ENCODE measurements at regions not wholly inside any gene's neighbourhood (a gene's known extent, or its start where the extent isn't known, plus 50 kb on each side); places are given as distances from the start of the nearest gene placed in this dataset.
A peak's percentile ranks its signal among the peaks of the same experiment; 100 is the strongest.

GRCh38 chr7:108637049-108637621, 67.5 kb downstream of the DNAJB9 start:
- Histone ChIP-seq H3K79me2 (ENCODE audit: insufficient read depth, low read length) (no peaks in the 10 kb centered on the region), H2AFZ (ENCODE audit: low read length) (no peak overlapping the region), H3K9ac (ENCODE audit: insufficient read depth, low read depth, low read length) (no peak overlapping the region), H3K4me1 (ENCODE audit: insufficient read depth, low read length) (no peaks in the 10 kb centered on the region), H4K20me1 (ENCODE audit: insufficient read depth, low read length) (no peaks in the 10 kb centered on the region), H3K9me3 (ENCODE audit: low read length) (no peaks in the 10 kb centered on the region), H3K4me2 (ENCODE audit: low read depth, low read length) (no peak overlapping the region), H3K27ac (ENCODE audit: extremely low read length, insufficient read depth, low read length) (no peak overlapping the region), H3K27me3 (ENCODE audit: control insufficient read depth in 1 of 2, insufficient read depth in 2 of 2, low read length in 2 of 2) (no peaks in the 10 kb centered on the region; a peak in 1 of 5 replicates), H3K36me3 (replicated peaks in 1 of 2; ENCODE audit: control insufficient read depth in 1 of 2, insufficient read depth in 2 of 2, low read length in 2 of 2) (no peaks in the 10 kb centered on the region), H3K4me3 (replicated peaks in 1 of 3; ENCODE audit: insufficient read depth in 1 of 3, low read depth in 2 of 3, low read length in 3 of 3) (no peak overlapping the region)
- BruUV-seq (replicated peaks) = no TSS peak
- DNase-seq (ENCODE audit: low spot score) = no peak
- intact Hi-C loops (cut with micrococcal nuclease; ENCODE audit: unreplicated experiment) (no loop called here), in situ Hi-C loops (cut with HindIII; ENCODE audit: extremely low pct_ligation_motif_present, low pct_unique_long_range_greater_than_20kb) (no loop called here)
- no CpG with 5 or more reads among the region's 3 CpGs for WGBS (ENCODE audit: low lambda C conversion rate)
- no peak for TF ChIP-seq RARG (CRISPR knock-in tag; IDR thresholded peaks at IDR 0.05; ENCODE audit: low read depth)
- TF ChIP-seq, protein P1, sequence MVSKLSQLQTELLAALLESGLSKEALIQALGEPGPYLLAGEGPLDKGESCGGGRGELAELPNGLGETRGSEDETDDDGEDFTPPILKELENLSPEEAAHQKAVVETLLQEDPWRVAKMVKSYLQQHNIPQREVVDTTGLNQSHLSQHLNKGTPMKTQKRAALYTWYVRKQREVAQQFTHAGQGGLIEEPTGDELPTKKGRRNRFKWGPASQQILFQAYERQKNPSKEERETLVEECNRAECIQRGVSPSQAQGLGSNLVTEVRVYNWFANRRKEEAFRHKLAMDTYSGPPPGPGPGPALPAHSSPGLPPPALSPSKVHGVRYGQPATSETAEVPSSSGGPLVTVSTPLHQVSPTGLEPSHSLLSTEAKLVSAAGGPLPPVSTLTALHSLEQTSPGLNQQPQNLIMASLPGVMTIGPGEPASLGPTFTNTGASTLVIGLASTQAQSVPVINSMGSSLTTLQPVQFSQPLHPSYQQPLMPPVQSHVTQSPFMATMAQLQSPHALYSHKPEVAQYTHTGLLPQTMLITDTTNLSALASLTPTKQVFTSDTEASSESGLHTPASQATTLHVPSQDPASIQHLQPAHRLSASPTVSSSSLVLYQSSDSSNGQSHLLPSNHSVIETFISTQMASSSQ (IDR thresholded peaks at IDR 0.05; ENCODE audit: low read depth) = 0 out of 2 replicates have a peak, but pooled peaks have one; percentile 29
- TF ChIP-seq, protein P1 (CRISPR knock-in tag; IDR thresholded peaks at IDR 0.05; ENCODE audit: borderline replicate concordance) = no peak
- CTCF ChIA-PET (ENCODE audit: low intra/inter-chr PET ratio, low total read pairs) = no interaction called here
- FAIRE-seq = no peak
- peak; percentile 87 for ATAC-seq
- POLR2A ChIA-PET = no interaction called here

GRCh38 chr7:108642126-108642525, 72.5 kb downstream of the DNAJB9 start:
- Histone ChIP-seq H3K27ac (ENCODE audit: extremely low read length, insufficient read depth, low read length) (no peak overlapping the region), H3K9ac (ENCODE audit: insufficient read depth, low read depth, low read length) (no peak overlapping the region), H2AFZ (ENCODE audit: low read length) (no peak overlapping the region), H3K36me3 (replicated peaks in 1 of 2; ENCODE audit: control insufficient read depth in 1 of 2, insufficient read depth in 2 of 2, low read length in 2 of 2) (no peaks in the 10 kb centered on the region), H3K79me2 (ENCODE audit: insufficient read depth, low read length) (no peaks in the 10 kb centered on the region), H3K4me2 (ENCODE audit: low read depth, low read length) (no peak overlapping the region), H3K4me3 (replicated peaks in 1 of 3; ENCODE audit: insufficient read depth in 1 of 3, low read depth in 2 of 3, low read length in 3 of 3) (no peak overlapping the region), H4K20me1 (ENCODE audit: insufficient read depth, low read length) (no peaks in the 10 kb centered on the region), H3K4me1 (ENCODE audit: insufficient read depth, low read length) (no peaks in the 10 kb centered on the region), H3K27me3 (ENCODE audit: control insufficient read depth in 1 of 2, insufficient read depth in 2 of 2, low read length in 2 of 2) (no peaks in the 10 kb centered on the region), H3K9me3 (ENCODE audit: low read length) (no peaks in the 10 kb centered on the region)
- 55% methylated on average over 1 of the region's 1 CpG for WGBS (ENCODE audit: low lambda C conversion rate)
- in situ Hi-C loops (cut with HindIII; ENCODE audit: extremely low pct_ligation_motif_present, low pct_unique_long_range_greater_than_20kb) = no loop called here
- intact Hi-C loops (cut with micrococcal nuclease; ENCODE audit: unreplicated experiment) = no loop called here
- BruUV-seq (replicated peaks) = no TSS peak
- no peak for TF ChIP-seq ZBTB7A (CRISPR knock-in tag; IDR thresholded peaks at IDR 0.05)
- TF ChIP-seq, protein P2, sequence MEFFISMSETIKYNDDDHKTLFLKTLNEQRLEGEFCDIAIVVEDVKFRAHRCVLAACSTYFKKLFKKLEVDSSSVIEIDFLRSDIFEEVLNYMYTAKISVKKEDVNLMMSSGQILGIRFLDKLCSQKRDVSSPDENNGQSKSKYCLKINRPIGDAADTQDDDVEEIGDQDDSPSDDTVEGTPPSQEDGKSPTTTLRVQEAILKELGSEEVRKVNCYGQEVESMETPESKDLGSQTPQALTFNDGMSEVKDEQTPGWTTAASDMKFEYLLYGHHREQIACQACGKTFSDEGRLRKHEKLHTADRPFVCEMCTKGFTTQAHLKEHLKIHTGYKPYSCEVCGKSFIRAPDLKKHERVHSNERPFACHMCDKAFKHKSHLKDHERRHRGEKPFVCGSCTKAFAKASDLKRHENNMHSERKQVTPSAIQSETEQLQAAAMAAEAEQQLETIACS (CRISPR knock-in tag; IDR thresholded peaks at IDR 0.05) = no peak
- no peak for TF ChIP-seq ZNF460 (CRISPR knock-in tag; IDR thresholded peaks at IDR 0.05; ENCODE audit: borderline replicate concordance)
- no peak for TF ChIP-seq ZNF224 (CRISPR knock-in tag; IDR thresholded peaks at IDR 0.05)
- FAIRE-seq = no peak
- ATAC-seq = no peak
- ChIA-PET POLR2A (no interaction called here), CTCF (ENCODE audit: low intra/inter-chr PET ratio, low total read pairs) (no interaction called here)
- DNase-seq (ENCODE audit: low spot score) = no peak
